TTC549 (cell line): ENCODE measurements at regions not wholly inside any gene's neighbourhood (a gene's known extent, or its start where the extent isn't known, plus 50 kb on each side); places are given as distances from the start of the nearest gene placed in this dataset.

ENCODE experiments used
- FAIRE-seq: peaks from 2 replicates; lab custom pipeline; 2012; peaks lifted over from hg19 to GRCh38; lab: Jason Lieb, UNC

DNA sequence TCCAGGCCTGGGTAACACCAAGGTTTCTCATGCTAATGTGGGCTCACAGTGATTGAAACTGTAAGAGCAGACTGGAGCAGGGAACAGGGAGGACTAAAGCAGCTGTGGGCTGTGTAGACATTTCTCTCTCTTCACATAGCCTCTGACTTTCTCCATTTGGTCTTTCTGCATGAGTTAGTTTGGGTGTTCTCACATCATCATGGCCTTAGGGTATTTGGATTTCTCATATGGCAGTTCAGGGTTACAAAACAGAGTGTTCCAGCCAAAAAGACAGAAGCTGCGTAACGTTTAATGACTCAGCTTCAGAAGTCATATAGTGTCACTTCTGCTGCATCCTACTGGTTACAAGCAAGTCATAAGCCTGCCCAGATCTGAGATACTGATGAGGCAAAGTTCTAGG, 52.0 kb upstream of the OSBPL8 start:
- FAIRE-seq, result no peak

DNA sequence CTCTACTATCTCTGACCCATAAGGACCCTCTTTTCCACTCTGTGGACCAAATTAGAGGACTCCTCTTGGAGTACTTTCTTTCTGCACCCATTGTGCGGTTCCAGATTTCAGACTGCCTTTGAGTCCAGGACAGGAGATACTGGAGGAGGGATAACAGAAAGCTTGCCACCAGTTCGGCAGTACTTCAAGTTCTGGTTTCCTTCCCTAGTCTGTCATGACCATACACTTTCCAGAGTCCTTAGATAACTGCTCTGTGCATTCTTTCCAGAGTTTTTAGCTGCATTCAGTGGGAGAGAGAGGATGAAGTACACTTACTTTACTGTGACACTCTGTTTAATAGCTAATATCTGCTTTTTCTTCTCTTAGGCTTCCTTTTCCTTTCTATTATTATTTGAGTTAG, 54.8 kb upstream of the OSBPL8 start:
- no peak for FAIRE-seq

DNA sequence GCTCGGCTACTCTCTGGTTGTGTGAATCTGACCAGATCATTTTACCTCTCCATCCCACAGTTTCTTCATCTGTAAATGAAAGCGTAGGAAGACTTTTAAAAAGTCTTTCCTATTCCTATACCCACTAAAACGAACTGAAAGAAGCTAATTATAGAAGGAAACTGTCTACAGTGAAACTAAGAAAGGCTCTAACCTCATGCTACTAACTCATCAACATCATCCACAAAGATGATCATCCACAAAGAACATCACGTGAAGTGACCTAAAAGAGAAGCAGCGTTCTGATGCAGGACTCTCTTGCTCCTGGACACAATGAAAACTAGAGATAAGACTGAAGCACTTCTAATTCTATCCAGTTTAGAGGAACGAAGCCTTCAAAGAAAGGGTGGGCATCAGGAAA, 58.5 kb upstream of the OSBPL8 start:
- no peak for FAIRE-seq

DNA sequence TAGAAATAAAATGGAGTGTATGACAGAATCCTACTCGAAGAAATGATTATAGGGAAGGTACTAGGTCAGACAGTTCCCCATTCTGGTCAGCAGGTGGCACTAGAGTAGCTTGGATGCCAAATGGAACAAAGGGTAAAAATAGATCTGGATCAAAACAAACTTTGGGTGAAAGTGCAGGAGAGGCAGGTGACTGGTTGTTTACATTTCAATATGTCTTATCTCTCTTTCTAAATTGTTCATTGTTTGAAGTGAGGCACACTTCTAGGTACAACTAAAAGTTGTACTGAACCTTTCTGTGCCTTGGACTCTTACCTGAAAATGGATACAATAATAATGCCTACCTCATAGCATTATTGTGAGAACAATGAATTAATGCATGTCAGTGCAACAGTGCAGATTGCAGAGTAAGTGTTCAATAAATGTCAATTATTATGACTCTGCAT, 62.0 kb upstream of the OSBPL8 start:
- FAIRE-seq, result peak; percentile 75

DNA sequence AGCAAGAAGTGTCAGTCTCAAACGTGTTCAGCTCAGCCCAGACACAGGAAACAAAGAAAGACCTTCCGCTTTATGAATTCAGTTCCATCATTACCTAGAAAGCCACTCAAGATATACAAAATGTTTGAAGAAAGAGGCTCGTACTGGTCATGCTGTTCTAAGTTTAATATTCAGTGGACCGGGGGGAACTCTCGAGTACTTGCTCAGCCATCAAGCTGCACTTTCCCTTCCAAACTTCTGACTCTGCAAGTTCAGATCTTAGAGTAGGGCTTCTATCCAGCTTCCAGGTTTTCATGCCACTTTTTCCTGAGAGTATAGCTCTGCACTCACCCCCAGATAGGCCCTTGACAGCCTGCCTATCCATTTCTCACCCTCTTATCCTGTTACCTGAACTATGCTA, 62.8 kb upstream of the OSBPL8 start:
- FAIRE-seq, result no peak

DNA sequence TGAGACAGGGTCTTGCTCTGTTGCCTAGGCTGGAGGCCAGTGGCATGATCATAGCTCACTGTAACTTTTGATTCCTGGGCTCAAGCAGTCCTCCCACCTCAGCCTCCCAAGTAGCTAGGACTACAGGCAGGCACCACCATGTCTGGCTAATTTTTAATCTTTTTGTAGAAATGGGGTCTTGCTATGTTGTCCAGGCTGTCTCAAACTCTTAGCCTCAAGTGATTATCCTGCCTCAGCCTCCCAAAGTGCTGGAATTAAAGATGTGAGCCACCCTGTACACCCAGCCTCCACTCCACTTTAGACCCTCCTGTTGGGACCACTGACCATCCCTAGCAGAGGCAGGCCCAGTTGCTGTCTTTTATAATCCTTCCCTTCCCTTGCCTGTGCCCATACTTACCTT, 63.3 kb upstream of the OSBPL8 start:
- no peak for FAIRE-seq

DNA sequence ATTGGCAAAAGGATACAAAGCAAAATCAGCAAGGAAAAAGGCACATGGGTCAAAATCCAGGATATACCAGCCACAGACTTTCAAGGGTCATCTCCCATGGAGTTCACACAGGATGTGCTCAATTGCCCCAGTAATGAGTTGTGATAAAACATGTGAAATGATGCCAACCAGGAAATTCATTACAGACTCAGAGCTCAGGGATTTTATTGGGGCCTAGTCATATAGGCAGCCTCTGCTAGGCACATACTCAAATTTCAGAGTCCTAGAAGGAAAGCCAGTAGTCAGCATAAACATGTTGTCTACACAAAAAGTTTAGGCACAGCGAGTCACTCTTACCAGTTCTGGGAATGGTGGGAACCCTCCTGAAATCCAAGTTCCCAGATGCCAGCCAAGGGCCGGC, 64.4 kb upstream of the OSBPL8 start:
- FAIRE-seq, result no peak

DNA sequence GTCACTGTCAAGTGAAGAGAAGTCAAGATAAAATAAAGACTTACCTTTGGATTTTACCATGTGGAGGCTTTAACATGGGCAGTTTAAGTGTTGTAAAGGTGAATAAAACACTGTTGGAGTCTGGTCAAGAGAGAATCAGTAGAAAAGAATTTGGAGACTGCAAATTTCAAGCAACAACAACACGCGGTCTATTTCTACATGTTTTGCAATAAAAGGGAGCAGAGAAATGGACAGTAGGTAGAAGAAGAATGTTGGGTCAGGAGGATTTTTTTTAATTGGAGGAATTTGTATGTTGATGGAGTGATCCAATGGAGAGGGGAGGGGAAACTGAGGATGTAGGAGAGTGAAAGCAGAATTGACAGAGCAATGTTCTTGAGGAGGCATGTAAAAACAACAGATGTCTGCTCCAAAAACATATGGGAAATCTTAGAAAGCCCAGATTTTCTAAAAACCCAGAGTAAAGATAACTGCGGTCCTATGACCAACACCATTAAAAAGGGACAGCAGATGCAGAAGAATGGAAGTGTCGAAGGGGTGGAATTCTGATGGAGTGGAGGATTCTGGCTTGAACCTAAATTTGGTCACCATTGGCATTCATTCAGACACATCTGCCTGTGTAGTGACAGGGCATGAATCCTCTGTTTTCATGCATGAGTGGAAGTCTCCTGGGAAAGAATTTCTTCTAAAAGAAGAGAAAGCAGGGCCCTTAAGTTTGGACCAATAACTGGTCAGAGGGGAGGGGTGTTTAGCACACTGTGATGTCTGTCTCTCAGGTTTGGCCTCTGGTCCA, 68.0 kb upstream of the OSBPL8 start:
- FAIRE-seq, result no peak

DNA sequence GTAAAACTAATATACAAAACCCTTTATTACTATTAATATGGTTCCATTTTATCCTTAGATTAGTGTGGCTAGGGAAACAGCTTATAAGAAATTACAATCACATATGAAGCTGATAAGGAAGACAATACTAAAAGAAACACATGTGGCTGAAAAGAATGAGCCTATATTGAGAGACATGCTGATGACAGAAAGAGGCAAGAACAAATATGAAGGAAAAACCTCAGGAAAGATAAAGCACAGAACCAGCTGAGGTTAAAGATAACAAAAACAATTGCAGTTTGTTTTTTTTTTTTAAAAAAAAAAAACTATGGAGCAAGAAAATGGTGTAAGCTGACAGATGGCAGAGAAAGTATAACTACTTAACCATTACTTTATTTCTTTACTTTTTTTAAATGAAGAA, 69.2 kb upstream of the OSBPL8 start:
- no peak for FAIRE-seq

DNA sequence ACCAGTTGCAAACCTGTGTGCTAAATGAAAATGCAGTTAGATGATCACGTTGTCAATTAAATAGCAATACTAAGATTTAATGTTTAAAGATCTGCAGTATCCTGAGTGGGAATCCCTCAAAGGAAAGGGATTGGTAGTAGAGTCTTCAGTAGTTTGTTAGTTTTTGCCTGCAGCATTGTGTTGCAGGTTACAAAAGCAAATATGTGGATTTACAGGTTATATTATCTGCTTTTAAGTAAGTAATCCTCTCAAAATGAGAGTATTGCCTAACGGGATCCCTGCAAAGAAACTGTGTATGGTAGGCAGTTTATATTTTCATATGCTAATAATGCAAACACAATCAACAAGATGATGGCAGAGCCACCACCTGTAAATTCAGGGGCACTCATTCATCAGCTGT, 72.2 kb upstream of the OSBPL8 start:
- no peak for FAIRE-seq

DNA sequence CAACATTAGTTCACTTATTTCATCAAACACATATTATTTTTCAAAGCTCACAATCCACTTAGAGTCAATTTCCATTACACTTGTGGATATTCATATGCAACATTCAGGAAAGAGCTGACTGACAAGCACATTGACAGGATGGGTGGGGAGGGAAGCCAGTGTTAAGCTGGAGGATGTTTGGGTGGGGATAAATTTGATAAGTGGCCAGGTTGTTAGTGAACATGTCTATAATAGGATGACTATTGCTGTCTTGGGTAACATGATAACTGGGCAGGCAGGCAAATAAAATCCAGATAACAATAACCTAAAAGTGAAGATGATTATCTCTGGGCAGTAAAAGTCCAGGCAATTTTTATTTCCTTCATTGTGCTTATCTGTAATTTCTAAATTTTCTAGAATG, 73.8 kb upstream of the OSBPL8 start:
- FAIRE-seq, result no peak

DNA sequence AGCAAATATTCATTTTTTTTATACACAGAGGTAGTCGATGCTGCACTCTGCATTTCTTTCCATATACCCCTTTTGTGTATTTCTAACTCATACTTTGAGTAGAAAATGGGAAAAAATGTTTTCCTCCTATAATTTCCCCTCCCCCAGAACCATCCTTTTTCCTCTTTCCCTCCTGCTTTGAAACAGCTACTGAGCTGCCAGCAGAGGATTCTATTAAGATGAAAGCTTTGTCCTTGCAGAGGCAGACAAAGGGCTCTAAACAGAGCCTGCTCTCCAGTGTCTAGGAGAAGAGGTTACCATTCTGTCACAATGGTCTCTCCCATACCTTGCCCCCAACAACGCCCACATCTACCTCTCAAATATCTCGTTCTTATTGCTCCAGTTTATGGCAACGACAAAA, 74.6 kb upstream of the OSBPL8 start:
- no peak for FAIRE-seq

DNA sequence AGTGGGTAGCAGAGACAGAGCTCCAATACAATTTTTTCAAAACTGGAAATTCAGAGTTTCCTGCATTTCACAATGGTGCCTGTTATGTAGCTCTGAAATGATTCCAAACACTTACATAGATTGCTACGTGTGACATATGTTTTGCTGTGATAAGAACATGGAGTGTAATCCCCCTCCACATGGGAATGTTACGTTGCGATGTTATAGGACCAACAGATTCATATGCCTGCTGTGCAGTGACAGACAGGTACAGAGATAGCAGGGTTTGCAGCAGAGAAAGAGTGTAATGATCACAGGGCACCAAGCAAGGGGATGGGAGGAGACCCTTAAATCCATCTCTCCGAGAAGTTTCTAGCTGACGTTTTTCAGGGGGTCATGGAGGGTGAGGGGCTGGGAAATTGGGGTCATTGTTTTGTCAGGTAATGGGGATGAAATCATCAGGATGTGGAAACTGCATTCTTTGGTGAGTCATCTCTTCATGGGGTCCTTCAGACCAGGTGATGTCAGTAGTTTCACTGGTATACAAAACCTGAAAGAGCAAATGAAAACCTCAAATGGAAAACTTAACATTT, 76.6 kb upstream of the OSBPL8 start:
- FAIRE-seq, result no peak

DNA sequence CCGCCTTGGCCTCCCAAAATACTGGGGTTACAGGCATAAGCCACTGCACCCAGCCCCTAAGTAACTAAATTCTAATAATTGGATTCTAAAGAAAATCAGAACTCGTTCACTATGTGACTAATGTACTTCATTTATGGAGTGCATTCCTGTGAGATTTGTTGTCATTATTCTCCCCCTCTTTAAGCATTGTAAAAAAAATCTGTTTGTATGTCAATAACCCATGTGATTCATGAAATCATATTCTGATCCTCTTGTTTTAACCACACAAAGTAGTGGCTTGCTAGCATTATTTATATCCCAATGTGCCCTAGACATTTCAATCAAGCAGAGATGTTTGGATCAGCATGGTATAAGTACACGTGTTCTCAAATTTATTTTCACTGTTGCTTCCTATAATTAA, 78.2 kb upstream of the OSBPL8 start:
- no peak for FAIRE-seq

DNA sequence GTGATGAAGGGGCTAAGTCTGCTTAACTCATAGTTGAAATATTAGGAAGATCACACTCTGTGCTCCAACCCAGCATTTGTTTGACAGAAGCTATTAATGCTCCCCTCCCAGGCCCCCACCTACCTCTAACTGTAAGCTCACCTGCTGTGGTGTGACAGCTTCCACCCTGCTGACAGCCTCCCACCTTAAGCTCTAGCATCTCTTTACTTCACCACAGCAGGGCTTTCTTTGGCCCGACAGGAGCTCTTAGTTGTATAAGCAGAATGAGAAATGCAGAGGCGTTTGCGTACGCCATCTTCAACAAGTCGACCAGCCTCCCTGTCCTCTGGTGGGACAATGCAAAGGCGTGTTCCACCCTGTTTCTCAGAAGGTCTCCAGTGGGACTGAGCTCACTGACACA, 80.1 kb upstream of the OSBPL8 start:
- FAIRE-seq, result no peak

DNA sequence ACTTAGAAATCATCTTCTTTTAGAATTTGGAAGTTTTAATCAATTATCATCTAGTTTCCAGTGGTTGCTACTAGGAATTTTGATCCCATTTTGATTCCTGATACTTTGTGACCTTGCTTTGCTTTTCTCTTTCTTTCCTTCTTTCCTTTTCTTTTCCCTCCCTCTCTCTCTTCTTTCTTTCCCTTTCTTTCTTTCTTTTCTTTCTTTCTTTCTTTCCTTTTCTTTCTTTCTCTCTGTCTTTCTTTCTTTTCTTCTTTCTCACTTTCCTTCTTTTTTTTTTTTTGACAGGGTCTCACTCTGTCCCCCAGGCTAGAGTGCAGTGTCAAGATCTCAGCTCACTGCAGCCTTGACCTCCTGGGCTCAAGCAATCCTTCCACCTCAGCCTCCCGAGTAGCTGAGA, 81.5 kb upstream of the OSBPL8 start:
- no peak for FAIRE-seq

DNA sequence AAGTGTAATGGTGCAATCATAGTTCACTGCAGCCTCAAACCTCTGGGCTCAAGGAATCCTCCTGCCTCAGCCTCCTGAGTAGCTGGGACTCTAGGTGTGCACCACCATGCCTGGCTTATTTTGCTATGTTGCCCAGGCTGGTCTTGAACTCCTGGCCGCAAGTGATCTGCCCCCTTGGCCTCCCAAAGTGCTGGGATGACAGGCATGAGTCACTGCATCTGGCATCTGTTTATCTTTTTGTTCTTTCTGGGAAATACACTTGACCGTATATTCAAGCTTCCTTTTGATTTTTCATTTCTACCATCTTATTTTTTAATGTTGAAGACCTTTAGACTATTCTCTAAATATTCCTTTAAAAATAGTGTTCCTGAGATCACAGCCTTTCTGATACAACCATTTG, 82.4 kb upstream of the OSBPL8 start:
- no peak for FAIRE-seq

DNA sequence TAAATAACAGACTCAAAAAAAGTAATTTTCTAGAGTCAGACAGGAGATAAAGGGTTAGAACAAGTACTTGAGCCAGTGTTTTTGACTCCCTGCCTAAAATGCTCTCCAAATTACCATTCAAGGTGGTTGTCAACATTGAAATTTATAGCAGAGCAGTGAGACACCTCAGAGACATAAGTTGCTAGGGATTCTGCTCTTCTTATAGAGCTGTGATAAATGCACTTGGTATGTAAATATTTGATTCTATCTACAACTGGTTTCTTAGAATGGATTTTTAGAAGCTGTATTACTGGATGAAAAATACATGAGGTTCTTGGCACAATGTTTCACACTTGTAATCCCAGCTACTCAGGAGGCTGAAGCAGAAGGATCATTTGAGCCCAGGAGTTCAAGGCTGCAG, 83.9 kb upstream of the OSBPL8 start:
- FAIRE-seq, result no peak

DNA sequence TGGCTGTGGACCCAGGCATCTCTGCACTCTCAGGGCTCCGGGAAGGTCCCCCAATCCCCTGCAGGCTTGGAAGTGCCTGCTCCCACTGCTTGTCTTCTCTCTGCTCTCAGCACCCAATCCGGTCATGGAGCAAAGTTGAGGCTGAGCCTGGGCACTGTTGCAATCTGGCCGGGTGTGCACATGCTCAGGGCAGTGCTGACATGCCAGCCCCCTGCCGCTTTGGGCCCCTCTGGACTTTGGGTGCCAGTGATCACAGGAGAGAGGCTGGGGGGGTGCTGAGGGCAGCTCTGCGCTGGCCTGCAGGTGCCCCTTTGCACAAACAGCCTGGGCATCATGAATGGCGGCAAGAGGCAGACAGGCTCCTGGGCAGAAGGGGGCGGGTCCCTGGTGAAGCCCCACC, 85.4 kb upstream of the OSBPL8 start:
- FAIRE-seq, result no peak

DNA sequence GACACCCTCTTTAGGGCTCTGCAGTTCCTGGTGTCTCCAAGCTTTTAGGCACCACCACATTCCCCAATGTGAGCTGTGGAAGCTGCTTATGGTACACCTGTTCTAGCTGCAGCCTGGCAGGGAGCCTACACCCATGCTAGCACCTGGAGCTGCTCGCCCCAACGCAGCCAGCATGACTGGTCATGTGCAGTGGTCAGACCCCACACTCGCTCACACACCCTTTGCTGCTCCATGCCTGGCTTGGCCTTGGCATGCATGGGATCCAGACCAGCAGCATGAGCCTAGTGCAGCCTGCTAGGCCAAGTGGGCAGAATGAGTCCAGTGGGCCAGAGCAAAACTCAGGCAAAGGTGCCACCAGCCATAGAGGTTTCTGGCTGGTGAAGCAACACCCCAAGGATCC, 86.4 kb upstream of the OSBPL8 start:
- no peak for FAIRE-seq

DNA sequence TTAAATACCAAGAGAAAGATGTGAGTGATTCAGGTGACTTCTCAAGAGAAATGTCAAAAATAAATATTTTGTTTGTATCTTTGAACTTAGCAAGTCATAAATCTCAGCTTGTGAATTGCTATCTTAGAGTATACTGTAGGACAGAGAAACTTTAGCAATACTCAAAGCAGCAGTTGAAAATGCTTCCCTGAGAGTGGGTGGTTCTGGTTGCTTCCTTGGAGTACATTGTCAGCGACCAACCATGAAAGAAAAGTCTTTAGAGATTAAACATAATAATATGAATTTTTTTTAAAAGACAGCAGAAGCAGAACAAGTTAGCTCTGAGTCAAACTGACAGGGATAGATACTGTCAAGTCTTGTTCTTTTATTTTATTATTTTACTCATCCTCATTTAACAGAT, 86.8 kb upstream of the OSBPL8 start:
- no peak for FAIRE-seq

DNA sequence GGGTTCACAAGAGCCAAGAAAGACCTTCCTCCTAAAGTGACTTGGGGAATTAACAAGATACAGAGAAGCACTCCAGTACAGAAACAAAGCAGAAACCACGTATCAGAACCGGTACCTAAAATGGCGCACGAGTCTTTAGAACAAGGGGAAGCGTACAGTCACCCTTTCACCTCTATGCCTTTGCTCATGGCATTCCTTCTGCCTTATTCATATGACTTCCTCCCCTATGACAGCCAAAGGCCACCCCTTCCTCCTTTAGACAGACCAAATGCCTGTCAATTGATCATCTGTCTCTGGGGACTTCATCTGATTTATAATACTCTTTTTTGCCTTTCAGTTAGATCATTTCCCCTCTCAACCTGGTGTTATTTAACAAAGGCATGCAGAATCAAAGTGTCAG, 89.5 kb upstream of the OSBPL8 start:
- no peak for FAIRE-seq

DNA sequence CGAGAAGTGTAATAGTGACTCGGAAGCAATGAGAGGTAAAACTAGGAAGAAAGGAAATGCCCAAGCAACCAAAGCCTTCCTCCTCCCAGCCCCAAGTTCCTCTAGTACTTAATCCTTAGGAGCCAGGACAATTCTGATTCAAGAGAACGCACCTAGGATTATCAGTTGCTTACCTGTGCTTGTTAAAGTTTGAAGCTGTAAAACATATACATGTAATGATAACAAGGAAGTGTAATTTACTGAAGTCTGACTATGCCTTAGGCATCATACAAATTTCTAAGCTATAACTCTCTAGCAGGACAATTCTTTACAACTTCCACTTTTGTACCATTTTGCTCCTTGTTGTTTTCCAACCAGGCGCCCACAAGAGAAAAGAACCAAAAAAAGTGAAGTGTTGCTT, 92.8 kb upstream of the OSBPL8 start:
- FAIRE-seq, result no peak

DNA sequence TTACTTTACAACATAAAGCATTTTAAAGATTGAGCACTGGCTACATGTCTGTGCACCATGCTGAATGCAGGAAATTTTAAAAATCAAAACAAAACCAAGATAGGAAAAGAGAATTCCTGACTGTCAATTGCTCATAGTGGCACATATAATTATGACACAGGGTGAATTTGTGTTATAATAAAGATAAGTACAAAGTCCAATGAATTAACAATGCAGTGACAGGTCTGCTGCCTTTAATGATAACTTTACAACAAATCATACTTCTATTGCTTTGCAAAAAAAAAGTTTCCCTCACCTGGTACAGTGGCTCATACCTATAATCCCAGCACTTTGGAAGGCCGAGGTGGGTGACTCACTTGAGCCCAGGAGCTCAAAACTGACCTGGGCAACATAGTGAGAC, 93.8 kb upstream of the OSBPL8 start:
- no peak for FAIRE-seq

DNA sequence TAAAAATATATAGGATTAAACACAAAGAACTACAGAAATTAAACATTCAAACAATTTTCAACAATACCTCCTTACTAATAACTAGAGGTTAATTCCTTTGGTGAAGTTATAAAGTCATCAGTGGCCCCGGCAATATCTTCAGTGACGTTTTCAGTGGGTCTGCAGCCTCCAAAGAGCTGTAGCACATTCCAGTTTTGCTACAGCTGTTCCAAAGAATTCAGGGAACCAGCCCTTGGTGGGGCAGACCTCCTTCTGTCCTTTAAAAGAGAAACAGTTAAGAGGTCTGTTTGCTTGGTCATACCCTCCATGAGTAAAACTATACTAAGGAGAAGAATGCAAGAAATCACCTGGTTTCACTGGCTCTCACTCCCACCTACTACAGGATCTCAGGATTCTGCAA, 99.2 kb upstream of the ZDHHC17 start:
- no peak for FAIRE-seq
